K562 (cell line): ENCODE measurements at regions not wholly inside any gene's neighbourhood (a gene's known extent, or its start where the extent isn't known, plus 50 kb on each side); places are given as distances from the start of the nearest gene placed in this dataset.

Source experiments
- MEF2A ChIP-seq: IDR thresholded peaks from 2 replicates; pipeline ENCODE4 v1.6.1; 2011; ENCODE audit warnings: low read depth, mild to moderate bottlenecking, low read length, moderate library complexity; ENCODE audit not compliant: control insufficient read depth
- NR2C2 ChIP-seq, 2 experiments: fragments of 200-800 bp in 1 of 2; sonication (Bioruptor generic) in 1 of 2; sonication (generic) in 1 of 2; formaldehyde crosslinking in 1 of 2; IDR thresholded peaks; 2 replicates each; pipeline versions ENCODE4 v1.6.1 to v1.8.0; 2016 to 2022; ENCODE audit warnings: mild to moderate bottlenecking in 1 of 2, missing compliant biosample characterization in 1 of 2, missing genetic modification characterization in 1 of 2, missing genetic modification reagents in 1 of 2
- ZNF274 ChIP-seq: IDR thresholded peaks from 2 replicates; pipeline ENCODE4 v1.6.1; 2011; ENCODE audit warnings: low read depth, mild to moderate bottlenecking, low read length, moderate library complexity, borderline replicate concordance
- ZNF408 ChIP-seq: fragments of 250-450 bp; sonication (Bioruptor Pico); IDR thresholded peaks from 2 replicates; pipeline ENCODE4 v1.4.0; 2020; ENCODE audit warnings: low read depth, mild to moderate bottlenecking, moderate library complexity
- TF ChIP-seq, protein P1 (sequence below): fragments of 450-650 bp; IDR thresholded peaks from 2 replicates; pipeline ENCODE4 v1.6.1; 2016; ENCODE audit warnings: mild to moderate bottlenecking, moderate library complexity
- TF ChIP-seq, protein P2 (sequence below): fragments of 450-650 bp; formaldehyde crosslinking; conservative IDR thresholded peaks from 2 replicates; pipeline ENCODE4 v1.4.0; 2022; ENCODE audit warnings: mild to moderate bottlenecking, missing genetic modification characterization
- TF ChIP-seq, protein P3 (sequence below): fragments of 450-650 bp; formaldehyde crosslinking; IDR thresholded peaks from 2 replicates; pipeline ENCODE4 v1.4.0; 2020; ENCODE audit warnings: mild to moderate bottlenecking, mixed read lengths
- TF ChIP-seq, protein P4 (sequence below): sonication (generic); formaldehyde crosslinking; IDR thresholded peaks from 2 replicates; pipeline ENCODE4 v1.8.1; 2023; ENCODE audit warnings: mild to moderate bottlenecking, missing genetic modification reagents

DNA sequence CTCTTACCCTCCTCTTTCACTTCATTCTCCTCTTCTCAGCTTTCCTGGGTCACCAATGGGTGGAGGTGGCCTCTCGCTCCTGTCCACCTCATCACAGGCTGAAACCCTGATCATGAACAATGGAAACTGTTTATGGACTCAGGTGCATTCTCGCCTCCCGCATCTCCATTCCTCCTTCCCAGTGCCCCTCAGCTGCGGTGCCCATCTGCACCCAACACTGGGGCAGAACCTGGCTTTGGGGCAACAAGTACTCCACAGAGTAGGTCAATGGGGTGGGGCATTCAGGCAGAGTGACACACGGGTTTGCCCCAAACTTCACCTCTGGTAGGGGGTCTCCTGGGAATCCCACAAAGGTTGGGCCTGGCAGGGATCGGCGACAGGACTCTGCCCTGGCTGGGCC, 199.5 kb downstream of the RTP5 start (continued):
- TF ChIP-seq, protein P1, sequence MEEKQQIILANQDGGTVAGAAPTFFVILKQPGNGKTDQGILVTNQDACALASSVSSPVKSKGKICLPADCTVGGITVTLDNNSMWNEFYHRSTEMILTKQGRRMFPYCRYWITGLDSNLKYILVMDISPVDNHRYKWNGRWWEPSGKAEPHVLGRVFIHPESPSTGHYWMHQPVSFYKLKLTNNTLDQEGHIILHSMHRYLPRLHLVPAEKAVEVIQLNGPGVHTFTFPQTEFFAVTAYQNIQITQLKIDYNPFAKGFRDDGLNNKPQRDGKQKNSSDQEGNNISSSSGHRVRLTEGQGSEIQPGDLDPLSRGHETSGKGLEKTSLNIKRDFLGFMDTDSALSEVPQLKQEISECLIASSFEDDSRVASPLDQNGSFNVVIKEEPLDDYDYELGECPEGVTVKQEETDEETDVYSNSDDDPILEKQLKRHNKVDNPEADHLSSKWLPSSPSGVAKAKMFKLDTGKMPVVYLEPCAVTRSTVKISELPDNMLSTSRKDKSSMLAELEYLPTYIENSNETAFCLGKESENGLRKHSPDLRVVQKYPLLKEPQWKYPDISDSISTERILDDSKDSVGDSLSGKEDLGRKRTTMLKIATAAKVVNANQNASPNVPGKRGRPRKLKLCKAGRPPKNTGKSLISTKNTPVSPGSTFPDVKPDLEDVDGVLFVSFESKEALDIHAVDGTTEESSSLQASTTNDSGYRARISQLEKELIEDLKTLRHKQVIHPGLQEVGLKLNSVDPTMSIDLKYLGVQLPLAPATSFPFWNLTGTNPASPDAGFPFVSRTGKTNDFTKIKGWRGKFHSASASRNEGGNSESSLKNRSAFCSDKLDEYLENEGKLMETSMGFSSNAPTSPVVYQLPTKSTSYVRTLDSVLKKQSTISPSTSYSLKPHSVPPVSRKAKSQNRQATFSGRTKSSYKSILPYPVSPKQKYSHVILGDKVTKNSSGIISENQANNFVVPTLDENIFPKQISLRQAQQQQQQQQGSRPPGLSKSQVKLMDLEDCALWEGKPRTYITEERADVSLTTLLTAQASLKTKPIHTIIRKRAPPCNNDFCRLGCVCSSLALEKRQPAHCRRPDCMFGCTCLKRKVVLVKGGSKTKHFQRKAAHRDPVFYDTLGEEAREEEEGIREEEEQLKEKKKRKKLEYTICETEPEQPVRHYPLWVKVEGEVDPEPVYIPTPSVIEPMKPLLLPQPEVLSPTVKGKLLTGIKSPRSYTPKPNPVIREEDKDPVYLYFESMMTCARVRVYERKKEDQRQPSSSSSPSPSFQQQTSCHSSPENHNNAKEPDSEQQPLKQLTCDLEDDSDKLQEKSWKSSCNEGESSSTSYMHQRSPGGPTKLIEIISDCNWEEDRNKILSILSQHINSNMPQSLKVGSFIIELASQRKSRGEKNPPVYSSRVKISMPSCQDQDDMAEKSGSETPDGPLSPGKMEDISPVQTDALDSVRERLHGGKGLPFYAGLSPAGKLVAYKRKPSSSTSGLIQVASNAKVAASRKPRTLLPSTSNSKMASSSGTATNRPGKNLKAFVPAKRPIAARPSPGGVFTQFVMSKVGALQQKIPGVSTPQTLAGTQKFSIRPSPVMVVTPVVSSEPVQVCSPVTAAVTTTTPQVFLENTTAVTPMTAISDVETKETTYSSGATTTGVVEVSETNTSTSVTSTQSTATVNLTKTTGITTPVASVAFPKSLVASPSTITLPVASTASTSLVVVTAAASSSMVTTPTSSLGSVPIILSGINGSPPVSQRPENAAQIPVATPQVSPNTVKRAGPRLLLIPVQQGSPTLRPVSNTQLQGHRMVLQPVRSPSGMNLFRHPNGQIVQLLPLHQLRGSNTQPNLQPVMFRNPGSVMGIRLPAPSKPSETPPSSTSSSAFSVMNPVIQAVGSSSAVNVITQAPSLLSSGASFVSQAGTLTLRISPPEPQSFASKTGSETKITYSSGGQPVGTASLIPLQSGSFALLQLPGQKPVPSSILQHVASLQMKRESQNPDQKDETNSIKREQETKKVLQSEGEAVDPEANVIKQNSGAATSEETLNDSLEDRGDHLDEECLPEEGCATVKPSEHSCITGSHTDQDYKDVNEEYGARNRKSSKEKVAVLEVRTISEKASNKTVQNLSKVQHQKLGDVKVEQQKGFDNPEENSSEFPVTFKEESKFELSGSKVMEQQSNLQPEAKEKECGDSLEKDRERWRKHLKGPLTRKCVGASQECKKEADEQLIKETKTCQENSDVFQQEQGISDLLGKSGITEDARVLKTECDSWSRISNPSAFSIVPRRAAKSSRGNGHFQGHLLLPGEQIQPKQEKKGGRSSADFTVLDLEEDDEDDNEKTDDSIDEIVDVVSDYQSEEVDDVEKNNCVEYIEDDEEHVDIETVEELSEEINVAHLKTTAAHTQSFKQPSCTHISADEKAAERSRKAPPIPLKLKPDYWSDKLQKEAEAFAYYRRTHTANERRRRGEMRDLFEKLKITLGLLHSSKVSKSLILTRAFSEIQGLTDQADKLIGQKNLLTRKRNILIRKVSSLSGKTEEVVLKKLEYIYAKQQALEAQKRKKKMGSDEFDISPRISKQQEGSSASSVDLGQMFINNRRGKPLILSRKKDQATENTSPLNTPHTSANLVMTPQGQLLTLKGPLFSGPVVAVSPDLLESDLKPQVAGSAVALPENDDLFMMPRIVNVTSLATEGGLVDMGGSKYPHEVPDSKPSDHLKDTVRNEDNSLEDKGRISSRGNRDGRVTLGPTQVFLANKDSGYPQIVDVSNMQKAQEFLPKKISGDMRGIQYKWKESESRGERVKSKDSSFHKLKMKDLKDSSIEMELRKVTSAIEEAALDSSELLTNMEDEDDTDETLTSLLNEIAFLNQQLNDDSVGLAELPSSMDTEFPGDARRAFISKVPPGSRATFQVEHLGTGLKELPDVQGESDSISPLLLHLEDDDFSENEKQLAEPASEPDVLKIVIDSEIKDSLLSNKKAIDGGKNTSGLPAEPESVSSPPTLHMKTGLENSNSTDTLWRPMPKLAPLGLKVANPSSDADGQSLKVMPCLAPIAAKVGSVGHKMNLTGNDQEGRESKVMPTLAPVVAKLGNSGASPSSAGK: no peak
- TF ChIP-seq NR2C2 (CRISPR knock-in tag; IDR thresholded peaks at IDR 0.05) (no peak), NR2C2 (tag; IDR thresholded peaks at IDR 0.05) (0 out of 2 replicates have a peak, but pooled peaks have one; percentile 0), ZNF274 (no peak), MEF2A (no peak), ZNF408 (CRISPR knock-in tag) (no peak)
- TF ChIP-seq, protein P2, sequence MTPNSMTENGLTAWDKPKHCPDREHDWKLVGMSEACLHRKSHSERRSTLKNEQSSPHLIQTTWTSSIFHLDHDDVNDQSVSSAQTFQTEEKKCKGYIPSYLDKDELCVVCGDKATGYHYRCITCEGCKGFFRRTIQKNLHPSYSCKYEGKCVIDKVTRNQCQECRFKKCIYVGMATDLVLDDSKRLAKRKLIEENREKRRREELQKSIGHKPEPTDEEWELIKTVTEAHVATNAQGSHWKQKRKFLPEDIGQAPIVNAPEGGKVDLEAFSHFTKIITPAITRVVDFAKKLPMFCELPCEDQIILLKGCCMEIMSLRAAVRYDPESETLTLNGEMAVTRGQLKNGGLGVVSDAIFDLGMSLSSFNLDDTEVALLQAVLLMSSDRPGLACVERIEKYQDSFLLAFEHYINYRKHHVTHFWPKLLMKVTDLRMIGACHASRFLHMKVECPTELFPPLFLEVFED (CRISPR knock-in tag): no peak
- TF ChIP-seq, protein P3, sequence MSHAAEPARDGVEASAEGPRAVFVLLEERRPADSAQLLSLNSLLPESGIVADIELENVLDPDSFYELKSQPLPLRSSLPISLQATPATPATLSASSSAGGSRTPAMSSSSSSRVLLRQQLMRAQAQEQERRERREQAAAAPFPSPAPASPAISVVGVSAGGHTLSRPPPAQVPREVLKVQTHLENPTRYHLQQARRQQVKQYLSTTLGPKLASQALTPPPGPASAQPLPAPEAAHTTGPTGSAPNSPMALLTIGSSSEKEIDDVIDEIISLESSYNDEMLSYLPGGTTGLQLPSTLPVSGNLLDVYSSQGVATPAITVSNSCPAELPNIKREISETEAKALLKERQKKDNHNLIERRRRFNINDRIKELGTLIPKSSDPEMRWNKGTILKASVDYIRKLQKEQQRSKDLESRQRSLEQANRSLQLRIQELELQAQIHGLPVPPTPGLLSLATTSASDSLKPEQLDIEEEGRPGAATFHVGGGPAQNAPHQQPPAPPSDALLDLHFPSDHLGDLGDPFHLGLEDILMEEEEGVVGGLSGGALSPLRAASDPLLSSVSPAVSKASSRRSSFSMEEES (CRISPR knock-in tag): no peak
- TF ChIP-seq, protein P4, sequence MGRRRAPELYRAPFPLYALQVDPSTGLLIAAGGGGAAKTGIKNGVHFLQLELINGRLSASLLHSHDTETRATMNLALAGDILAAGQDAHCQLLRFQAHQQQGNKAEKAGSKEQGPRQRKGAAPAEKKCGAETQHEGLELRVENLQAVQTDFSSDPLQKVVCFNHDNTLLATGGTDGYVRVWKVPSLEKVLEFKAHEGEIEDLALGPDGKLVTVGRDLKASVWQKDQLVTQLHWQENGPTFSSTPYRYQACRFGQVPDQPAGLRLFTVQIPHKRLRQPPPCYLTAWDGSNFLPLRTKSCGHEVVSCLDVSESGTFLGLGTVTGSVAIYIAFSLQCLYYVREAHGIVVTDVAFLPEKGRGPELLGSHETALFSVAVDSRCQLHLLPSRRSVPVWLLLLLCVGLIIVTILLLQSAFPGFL (CRISPR knock-in tag): no peak
